Keratinocyte (primary cell): ENCODE measurements at regions not wholly inside any gene's neighbourhood (a gene's known extent, or its start where the extent isn't known, plus 50 kb on each side); places are given as distances from the start of the nearest gene placed in this dataset.

ENCODE experiments used
- EZH2 ChIP-seq: IDR thresholded peaks from one replicate; pipeline ENCODE4 v1.6.1; 2012; ENCODE audit warnings: inconsistent platforms, mild to moderate bottlenecking, low read length, moderate library complexity
- TF ChIP-seq, protein P1 (sequence below), 3 experiments: IDR thresholded peaks in 1 of 3; conservative IDR thresholded peaks in 1 of 3; optimal IDR thresholded peaks in 1 of 3; 2 replicates in 2 of 3; 3 replicates in 1 of 3; pipeline versions ENCODE3 to v1.5.1; 2011; ENCODE audit warnings: low read length in 3 of 3, mild to moderate bottlenecking in 3 of 3, moderate library complexity in 2 of 3, control low read depth in 1 of 3, inconsistent platforms in 1 of 3; ENCODE audit not compliant: insufficient read depth in 2 of 3; ENCODE audit errors: extremely low read depth in 1 of 3

GRCh38 chr2:64760128-64760527, 106.4 kb upstream of the SERTAD2 start:
- TF ChIP-seq EZH2, result no peak
- TF ChIP-seq, protein P1, sequence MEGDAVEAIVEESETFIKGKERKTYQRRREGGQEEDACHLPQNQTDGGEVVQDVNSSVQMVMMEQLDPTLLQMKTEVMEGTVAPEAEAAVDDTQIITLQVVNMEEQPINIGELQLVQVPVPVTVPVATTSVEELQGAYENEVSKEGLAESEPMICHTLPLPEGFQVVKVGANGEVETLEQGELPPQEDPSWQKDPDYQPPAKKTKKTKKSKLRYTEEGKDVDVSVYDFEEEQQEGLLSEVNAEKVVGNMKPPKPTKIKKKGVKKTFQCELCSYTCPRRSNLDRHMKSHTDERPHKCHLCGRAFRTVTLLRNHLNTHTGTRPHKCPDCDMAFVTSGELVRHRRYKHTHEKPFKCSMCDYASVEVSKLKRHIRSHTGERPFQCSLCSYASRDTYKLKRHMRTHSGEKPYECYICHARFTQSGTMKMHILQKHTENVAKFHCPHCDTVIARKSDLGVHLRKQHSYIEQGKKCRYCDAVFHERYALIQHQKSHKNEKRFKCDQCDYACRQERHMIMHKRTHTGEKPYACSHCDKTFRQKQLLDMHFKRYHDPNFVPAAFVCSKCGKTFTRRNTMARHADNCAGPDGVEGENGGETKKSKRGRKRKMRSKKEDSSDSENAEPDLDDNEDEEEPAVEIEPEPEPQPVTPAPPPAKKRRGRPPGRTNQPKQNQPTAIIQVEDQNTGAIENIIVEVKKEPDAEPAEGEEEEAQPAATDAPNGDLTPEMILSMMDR (optimal IDR thresholded peaks at IDR 0.05 in 1 of 3, IDR thresholded peaks at IDR 0.05 in 1 of 3, conservative IDR thresholded peaks at IDR 0.05 in 1 of 3; ENCODE audit: extremely low read depth in 1 of 3, insufficient read depth in 2 of 3, low read length in 3 of 3), result no peak
